DOHH2 (cell line): ENCODE measurements at regions not wholly inside any gene's neighbourhood (a gene's known extent, or its start where the extent isn't known, plus 50 kb on each side); places are given as distances from the start of the nearest gene placed in this dataset.

Experiments
- CTCF ChIP-seq: fragments of 200-600 bp; sonication (generic); IDR thresholded peaks from one replicate; pipeline ENCODE4 v1.5.1; 2014; ENCODE audit warnings: antibody characterized with exemption, mild to moderate bottlenecking, low read depth, low read length; ENCODE audit not compliant: poor library complexity, severe bottlenecking
- EZH2phosphoT487 ChIP-seq: fragments of 200-600 bp; sonication (generic); IDR thresholded peaks from 2 replicates; pipeline ENCODE4 v1.6.1; 2017; ENCODE audit warnings: borderline replicate concordance, mild to moderate bottlenecking, antibody characterized with exemption, low read length, moderate library complexity, mixed read lengths

GRCh38 chr4:176526704-176527103, 206.9 kb downstream of the SPCS3 start:
- TF ChIP-seq CTCF, result no peak
- no peak for TF ChIP-seq EZH2phosphoT487
